Uterus (tissue), 2 donors: ENCODE measurements at regions not wholly inside any gene's neighbourhood (a gene's known extent, or its start where the extent isn't known, plus 50 kb on each side); places are given as distances from the start of the nearest gene placed in this dataset.

ENCODE experiments used
- POLR2A ChIP-seq, 2 donors: fragments of 450-650 bp; IDR thresholded peaks; one replicate each; pipeline ENCODE4 v1.6.1; 2016; ENCODE audit warnings: antibody characterized with exemption in 2 of 2, mild to moderate bottlenecking in 1 of 2, moderate library complexity in 1 of 2
- TF ChIP-seq, protein P1 (sequence below), 4 experiments: fragments of 200-600 bp in 2 of 4; fragments of 450-650 bp in 2 of 4; sonication (generic) in 2 of 4; IDR thresholded peaks; one replicate each; pipeline ENCODE4 v1.5.1; 2016 to 2019; ENCODE audit warnings: antibody characterized with exemption in 4 of 4, mild to moderate bottlenecking in 2 of 4, moderate library complexity in 1 of 4

DNA sequence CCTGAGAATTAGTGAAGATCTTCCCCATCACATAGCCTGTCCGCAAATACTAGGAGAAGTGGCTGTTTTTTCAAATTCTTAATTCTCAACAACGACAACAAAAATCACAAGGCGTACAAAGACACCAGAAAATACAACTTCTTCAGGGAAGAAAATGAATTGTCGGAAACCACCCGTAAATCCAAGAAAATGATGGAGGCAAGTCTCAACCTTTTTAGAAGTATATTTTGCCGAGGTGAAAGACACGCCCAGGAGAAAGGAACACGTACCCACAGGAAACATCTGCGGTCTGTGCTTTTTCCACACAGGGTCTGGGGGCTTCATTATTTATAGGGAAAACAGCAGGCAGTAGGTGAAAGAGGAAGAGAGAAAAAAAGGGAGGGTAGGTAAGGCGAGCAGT is 223.9 kb upstream of the GGTLC1 start:
- TF ChIP-seq, protein P1, sequence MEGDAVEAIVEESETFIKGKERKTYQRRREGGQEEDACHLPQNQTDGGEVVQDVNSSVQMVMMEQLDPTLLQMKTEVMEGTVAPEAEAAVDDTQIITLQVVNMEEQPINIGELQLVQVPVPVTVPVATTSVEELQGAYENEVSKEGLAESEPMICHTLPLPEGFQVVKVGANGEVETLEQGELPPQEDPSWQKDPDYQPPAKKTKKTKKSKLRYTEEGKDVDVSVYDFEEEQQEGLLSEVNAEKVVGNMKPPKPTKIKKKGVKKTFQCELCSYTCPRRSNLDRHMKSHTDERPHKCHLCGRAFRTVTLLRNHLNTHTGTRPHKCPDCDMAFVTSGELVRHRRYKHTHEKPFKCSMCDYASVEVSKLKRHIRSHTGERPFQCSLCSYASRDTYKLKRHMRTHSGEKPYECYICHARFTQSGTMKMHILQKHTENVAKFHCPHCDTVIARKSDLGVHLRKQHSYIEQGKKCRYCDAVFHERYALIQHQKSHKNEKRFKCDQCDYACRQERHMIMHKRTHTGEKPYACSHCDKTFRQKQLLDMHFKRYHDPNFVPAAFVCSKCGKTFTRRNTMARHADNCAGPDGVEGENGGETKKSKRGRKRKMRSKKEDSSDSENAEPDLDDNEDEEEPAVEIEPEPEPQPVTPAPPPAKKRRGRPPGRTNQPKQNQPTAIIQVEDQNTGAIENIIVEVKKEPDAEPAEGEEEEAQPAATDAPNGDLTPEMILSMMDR (IDR thresholded peaks at IDR 0.05), result no peak
- TF ChIP-seq POLR2A (IDR thresholded peaks at IDR 0.05), result no peak
